Spleen (tissue), 11 donors: ENCODE measurements at regions not wholly inside any gene's neighbourhood (a gene's known extent, or its start where the extent isn't known, plus 50 kb on each side); places are given as distances from the start of the nearest gene placed in this dataset.

Source experiments
- DNase-seq: peaks from one replicate; pipeline ENCODE4 v3.0.0-alpha.2; 2020
- H3K27ac ChIP-seq, 8 donors: fragments of 200-600 bp; sonication (generic) in 7 of 8; 1 replicate in 4 of 8; 2 replicates in 4 of 8; pipeline versions ENCODE4 v1.5.0 to v1.8.0; 2016 to 2021; ENCODE audit warnings: inconsistent platforms in 4 of 8, mild to moderate bottlenecking in 4 of 8, moderate library complexity in 1 of 8
- H3K27me3 ChIP-seq, 7 donors: fragments of 200-600 bp; sonication (generic) in 6 of 7; replicated peaks in 1 of 7; 1 replicate in 4 of 7; 2 replicates in 3 of 7; pipeline versions ENCODE4 v1.5.0 to v1.8.0; 2016 to 2021; ENCODE audit warnings: inconsistent platforms in 3 of 7, mild to moderate bottlenecking in 1 of 7
- H3K36me3 ChIP-seq, 6 donors: fragments of 200-600 bp; sonication (generic) in 5 of 6; 1 replicate in 4 of 6; 2 replicates in 2 of 6; pipeline versions ENCODE4 v1.5.0 to v1.8.0; 2016 to 2021; ENCODE audit warnings: inconsistent platforms in 2 of 6
- H3K4me1 ChIP-seq, 6 donors: fragments of 200-600 bp; sonication (generic) in 5 of 6; 1 replicate in 3 of 6; 2 replicates in 3 of 6; pipeline versions ENCODE4 v1.5.0 to v1.8.0; 2016 to 2021; ENCODE audit warnings: inconsistent platforms in 3 of 6
- H3K4me3 ChIP-seq, 8 donors: fragments of 200-600 bp; sonication (generic) in 7 of 8; 1 replicate in 4 of 8; 2 replicates in 4 of 8; pipeline versions ENCODE4 v1.5.0 to v1.8.0; 2016 to 2021; ENCODE audit warnings: inconsistent platforms in 4 of 8, mild to moderate bottlenecking in 4 of 8, moderate library complexity in 2 of 8
- H3K9me3 ChIP-seq, 8 donors: fragments of 200-600 bp; sonication (generic) in 7 of 8; 1 replicate in 4 of 8; 2 replicates in 4 of 8; pipeline versions ENCODE4 v1.5.0 to v1.8.0; 2016 to 2021; ENCODE audit warnings: inconsistent platforms in 4 of 8
- CTCF ChIP-seq, 11 experiments: fragments of 200-600 bp in 7 of 11; fragments of 450-650 bp in 4 of 11; sonication (generic) in 4 of 11; IDR thresholded peaks in 8 of 11; conservative IDR thresholded peaks in 3 of 11; 1 replicate in 7 of 11; 2 replicates in 4 of 11; pipeline versions ENCODE4 v1.4.0 to v1.8.0; 2016 to 2021; ENCODE audit warnings: antibody characterized with exemption in 11 of 11, inconsistent platforms in 4 of 11, mild to moderate bottlenecking in 1 of 11
- POLR2A ChIP-seq, 3 donors: fragments of 450-650 bp; IDR thresholded peaks; one replicate each; pipeline ENCODE4 v1.5.1; 2017; ENCODE audit warnings: antibody characterized with exemption in 3 of 3, mild to moderate bottlenecking in 1 of 3
- POLR2AphosphoS5 ChIP-seq, 3 donors: sonication (generic); formaldehyde crosslinking; IDR thresholded peaks; one replicate each; pipeline ENCODE4 v1.5.1; 2017; ENCODE audit warnings: antibody characterized with exemption in 3 of 3
- WGBS, 5 donors: extraction: QIAGEN DNeasy Blood & Tissue Kit in 3 of 5; methylation state at CpG; one replicate each; pipeline versions ENCODE4 v1.1.5 to v1.1.7; 2013 to 2018; 5-methylcytosine and 5-hydroxymethylcytosine counted together
- intact Hi-C: fragments of 100-400 bp; cut with DNase I; formaldehyde crosslinking; loops from one replicate; pipeline ENCODE4 v1.15.0; 2023; ENCODE audit warnings: low total_unique reads
- donor health status: healthy with polysubstance abuse.
- donor health status: DM: no; HTN: no; CAD: no; lungs with moderate emphysema.
- donor health status: DM: no; HTN: no; CAD: no.
- donor health status: Bipolar disorder and iron deficiency.
- donor health status: healthy.
- donor health status: DM: no; HTN: no; CAD: no.
- donor health status: DM: yes; HTN: yes; CAD: no.

DNA sequence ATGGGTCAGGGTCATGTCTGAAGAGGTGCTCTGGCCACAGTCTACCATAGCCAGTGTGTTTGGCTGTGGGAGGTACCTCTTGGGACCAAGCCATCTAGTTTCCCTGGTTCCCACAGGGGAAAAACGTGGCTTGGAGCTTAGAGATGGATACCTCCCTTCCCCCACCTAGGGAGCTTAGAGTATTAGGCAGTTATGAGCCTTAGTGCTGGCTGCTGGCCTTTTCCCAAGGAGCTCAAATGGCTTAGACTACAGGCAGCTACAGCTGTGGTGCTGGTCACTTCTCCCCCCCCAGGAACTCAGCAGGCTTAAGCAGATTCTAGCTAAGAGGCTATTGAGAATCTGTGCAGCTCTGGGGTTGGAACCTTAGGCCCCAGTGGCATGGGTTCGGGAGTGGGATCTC, 591.2 kb downstream of the NSUN3 start:
- Histone ChIP-seq H3K27ac (no peak overlapping the region), H3K9me3 (peaks cover 0 to 29% (median 6%) of the 10 kb centered on the region in 8 donors), H3K36me3 (no peaks in the 10 kb centered on the region), H3K4me3 (no peak overlapping the region), H3K4me1 (no peaks in the 10 kb centered on the region), H3K27me3 (no peaks in the 10 kb centered on the region)
- intact Hi-C loops, result no loop called here
- no peak for DNase-seq
- TF ChIP-seq POLR2AphosphoS5 (IDR thresholded peaks at IDR 0.05), result no peak
- no peak for TF ChIP-seq CTCF (IDR thresholded peaks at IDR 0.05 in 8 of 11, conservative IDR thresholded peaks at IDR 0.05 in 3 of 11)
- TF ChIP-seq POLR2A (IDR thresholded peaks at IDR 0.05), result no peak
- 33 to 75% (median 63%) methylated on average over 2 of the region's 2 CpGs for WGBS, 5 donors

DNA sequence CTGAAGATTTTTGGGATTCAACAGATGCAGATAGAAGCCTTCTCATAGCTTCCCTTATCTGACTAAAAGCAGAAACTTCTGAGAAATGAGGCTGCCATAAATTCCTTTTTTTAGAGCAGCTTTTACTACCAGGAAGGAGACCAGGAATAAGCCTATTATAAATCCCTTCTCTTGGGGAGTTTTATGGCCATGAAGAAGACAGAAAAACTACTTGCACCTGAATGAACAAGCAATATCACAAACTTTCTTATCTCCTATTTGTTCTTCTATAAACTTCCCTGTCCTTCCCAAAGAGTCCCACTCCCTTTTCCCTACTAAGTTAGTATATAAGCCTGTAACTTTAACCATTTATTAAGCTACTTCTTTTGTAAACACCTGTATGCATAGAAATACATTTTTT, 603.1 kb downstream of the NSUN3 start:
- TF ChIP-seq POLR2A (IDR thresholded peaks at IDR 0.05) (no peak), CTCF (IDR thresholded peaks at IDR 0.05 in 8 of 11, conservative IDR thresholded peaks at IDR 0.05 in 3 of 11) (no peak), POLR2AphosphoS5 (IDR thresholded peaks at IDR 0.05) (no peak)
- Histone ChIP-seq H3K27ac (no peak overlapping the region), H3K4me3 (no peak overlapping the region), H3K9me3 (no peaks in the 10 kb centered on the region), H3K4me1 (no peaks in the 10 kb centered on the region), H3K36me3 (no peaks in the 10 kb centered on the region), H3K27me3 (no peaks in the 10 kb centered on the region)
- no peak for DNase-seq
- intact Hi-C loops, result no loop called here

DNA sequence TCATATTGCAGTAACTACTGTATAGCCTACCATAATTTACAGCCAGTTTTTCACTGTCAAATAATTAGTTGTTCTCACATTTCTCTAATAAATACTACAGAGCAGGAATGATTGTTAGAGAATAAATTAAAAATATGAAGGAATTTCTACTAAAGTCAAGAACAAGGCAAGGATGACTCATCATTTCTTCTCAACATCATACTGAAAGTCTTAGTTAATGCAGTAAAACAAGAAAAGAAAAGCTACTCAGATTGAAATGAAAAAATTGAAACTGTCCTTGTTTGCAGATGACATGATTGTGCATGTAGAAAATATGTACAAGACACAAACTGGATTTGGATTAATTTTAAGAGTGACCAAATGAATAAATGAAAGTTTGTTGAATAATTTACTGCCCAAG, 608.2 kb downstream of the NSUN3 start:
- no peak overlapping the region for H3K4me3 ChIP-seq
- intact Hi-C loops, result no loop called here
- H3K9me3 ChIP-seq, result peaks cover 0 to 10% (median 6%) of the 10 kb centered on the region in 8 donors
- TF ChIP-seq POLR2AphosphoS5 (IDR thresholded peaks at IDR 0.05), result no peak
- no peak for TF ChIP-seq CTCF (IDR thresholded peaks at IDR 0.05 in 8 of 11, conservative IDR thresholded peaks at IDR 0.05 in 3 of 11)
- TF ChIP-seq POLR2A (IDR thresholded peaks at IDR 0.05), result no peak
- no peak overlapping the region for H3K27ac ChIP-seq
- no peaks in the 10 kb centered on the region for H3K4me1 ChIP-seq
- H3K27me3 ChIP-seq, result no peaks in the 10 kb centered on the region
- DNase-seq, result no peak
- no peaks in the 10 kb centered on the region for H3K36me3 ChIP-seq

- intact Hi-C loops, result no loop called here
- Histone ChIP-seq H3K9me3 (peaks cover 0 to 38% (median 30%) of the 10 kb centered on the region in 8 donors), H3K27me3 (no peaks in the 10 kb centered on the region), H3K27ac (no peak overlapping the region), H3K36me3 (no peaks in the 10 kb centered on the region), H3K4me3 (no peak overlapping the region), H3K4me1 (no peaks in the 10 kb centered on the region)
- DNase-seq, result no peak
- no peak for TF ChIP-seq POLR2A (IDR thresholded peaks at IDR 0.05)
- TF ChIP-seq CTCF (IDR thresholded peaks at IDR 0.05 in 8 of 11, conservative IDR thresholded peaks at IDR 0.05 in 3 of 11), result no peak
- no peak for TF ChIP-seq POLR2AphosphoS5 (IDR thresholded peaks at IDR 0.05)
- 84 to 95% (median 93%) methylated on average over 1 of the region's 1 CpG for WGBS, 5 donors
Measured at GRCh38 chr3:94673876-94674275, 611.0 kb downstream of the NSUN3 start.
